Keratinocyte (primary cell): ENCODE measurements at regions not wholly inside any gene's neighbourhood (a gene's known extent, or its start where the extent isn't known, plus 50 kb on each side); places are given as distances from the start of the nearest gene placed in this dataset.

Experiments
- DNase-seq: peaks from one replicate; pipeline ENCODE4 v3.0.0-alpha.2; 2011; ENCODE audit warnings: low read depth, missing footprints, low spot score
- FAIRE-seq: peaks from 2 replicates; lab custom pipeline; 2011; peaks lifted over from hg19 to GRCh38; lab: Jason Lieb, UNC
- H2AFZ ChIP-seq: 2 replicates; pipeline ENCODE4 v1.6.0; 2012; ENCODE audit warnings: low read length, control low read depth, inconsistent platforms; ENCODE audit not compliant: control insufficient read depth
- H3K27ac ChIP-seq: 2 replicates; pipeline ENCODE4 v1.5.1; 2011; ENCODE audit warnings: low read length; ENCODE audit not compliant: control insufficient read depth, insufficient read depth
- H3K27me3 ChIP-seq: 3 replicates; pipeline ENCODE4 v1.6.0; 2011; ENCODE audit warnings: low read length; ENCODE audit not compliant: control insufficient read depth, insufficient read depth; ENCODE audit errors: extremely low read depth
- H3K36me3 ChIP-seq, 2 experiments: 2 replicates in 1 of 2; 3 replicates in 1 of 2; pipeline ENCODE4 v1.5.1; 2011; ENCODE audit warnings: low read length in 2 of 2, mild to moderate bottlenecking in 1 of 2; ENCODE audit not compliant: control insufficient read depth in 2 of 2, insufficient read depth in 2 of 2; ENCODE audit errors: extremely low read depth in 1 of 2
- H3K4me1 ChIP-seq: 3 replicates; pipeline ENCODE4 v1.5.1; 2011; ENCODE audit warnings: low read length; ENCODE audit not compliant: control insufficient read depth, insufficient read depth; ENCODE audit errors: extremely low read depth
- H3K4me2 ChIP-seq: 3 replicates; pipeline ENCODE4 v1.6.0; 2011; ENCODE audit warnings: low read depth, low read length; ENCODE audit not compliant: control insufficient read depth, insufficient read depth; ENCODE audit errors: extremely low read depth
- H3K4me3 ChIP-seq, 3 experiments: fragments of 200-600 bp in 1 of 3; sonication (generic) in 1 of 3; 2 replicates in 2 of 3; 3 replicates in 1 of 3; pipeline ENCODE4 v1.5.1; 2011 to 2016; ENCODE audit warnings: low read length in 3 of 3, mild to moderate bottlenecking in 3 of 3, control low read depth in 2 of 3, inconsistent platforms in 1 of 3, low read depth in 1 of 3, mixed read lengths in 1 of 3, mixed run types in 1 of 3, moderate library complexity in 1 of 3; ENCODE audit not compliant: control insufficient read depth in 2 of 3, insufficient read depth in 2 of 3; ENCODE audit errors: extremely low read depth in 1 of 3
- H3K79me2 ChIP-seq: 2 replicates; pipeline ENCODE4 v1.6.0; 2012; ENCODE audit warnings: low read length; ENCODE audit not compliant: control insufficient read depth, insufficient read depth
- H3K9ac ChIP-seq: 3 replicates; pipeline ENCODE4 v1.6.0; 2011; ENCODE audit warnings: low read length; ENCODE audit not compliant: control insufficient read depth, insufficient read depth; ENCODE audit errors: extremely low read depth
- H3K9me1 ChIP-seq: 3 replicates; pipeline ENCODE4 v1.6.0; 2011; ENCODE audit warnings: low read length; ENCODE audit not compliant: control insufficient read depth, insufficient read depth; ENCODE audit errors: extremely low read depth
- H3K9me3 ChIP-seq: 2 replicates; pipeline ENCODE4 v1.5.1; 2012; ENCODE audit warnings: low read depth, low read length; ENCODE audit not compliant: control insufficient read depth
- H4K20me1 ChIP-seq: 3 replicates; pipeline ENCODE4 v1.6.0; 2011; ENCODE audit warnings: low read length; ENCODE audit not compliant: control insufficient read depth, insufficient read depth; ENCODE audit errors: extremely low read depth
- CTCF ChIP-seq, 3 experiments: IDR thresholded peaks in 1 of 3; conservative IDR thresholded peaks in 1 of 3; optimal IDR thresholded peaks in 1 of 3; 2 replicates in 2 of 3; 3 replicates in 1 of 3; pipeline versions ENCODE3 to v1.5.1; 2011; ENCODE audit warnings: low read length in 3 of 3, mild to moderate bottlenecking in 3 of 3, moderate library complexity in 2 of 3, control low read depth in 1 of 3, inconsistent platforms in 1 of 3; ENCODE audit not compliant: insufficient read depth in 2 of 3; ENCODE audit errors: extremely low read depth in 1 of 3
- EZH2 ChIP-seq: IDR thresholded peaks from one replicate; pipeline ENCODE4 v1.6.1; 2012; ENCODE audit warnings: inconsistent platforms, mild to moderate bottlenecking, low read length, moderate library complexity
- dilution Hi-C: fragments of 300-500 bp; cut with MboI; formaldehyde crosslinking; loops from one replicate; pipeline ENCODE4 v1.7.0; 2020; ENCODE audit warnings: low sequenced_read_pairs; ENCODE audit not compliant: extremely low pct_ligation_motif_present

DNA sequence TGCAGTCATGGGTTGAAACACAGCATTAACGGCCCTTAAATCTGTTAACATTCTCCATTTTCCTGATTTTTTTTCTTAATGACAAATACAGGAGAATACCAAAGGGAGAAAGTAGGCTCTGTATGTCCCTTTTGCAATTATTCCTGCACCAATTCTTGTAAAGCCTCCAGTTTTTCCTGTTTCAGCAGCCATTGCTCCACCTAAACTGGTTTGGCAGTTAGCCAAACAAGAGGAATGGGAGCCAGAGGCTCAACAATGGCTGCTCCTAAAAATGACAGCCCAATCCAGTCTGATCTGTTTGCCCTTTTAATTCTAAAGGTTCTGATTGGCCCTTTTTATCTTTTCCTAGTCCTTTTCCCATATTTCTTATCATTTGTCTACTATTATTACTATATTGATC lies 284.2 kb upstream of the SGK1 start:
- no peak overlapping the region for H3K4me3 ChIP-seq
- FAIRE-seq: no peak
- dilution Hi-C loops: no loop called here
- no peaks in the 10 kb centered on the region for H4K20me1 ChIP-seq
- no peaks in the 10 kb centered on the region for H3K27me3 ChIP-seq
- H2AFZ ChIP-seq: no peak overlapping the region
- H3K4me1 ChIP-seq: no peaks in the 10 kb centered on the region
- H3K79me2 ChIP-seq: no peaks in the 10 kb centered on the region
- H3K4me2 ChIP-seq: no peak overlapping the region
- H3K9ac ChIP-seq: no peak overlapping the region
- H3K9me3 ChIP-seq: peaks cover 4% of the 10 kb centered on the region
- no peaks in the 10 kb centered on the region for H3K9me1 ChIP-seq
- no peaks in the 10 kb centered on the region for H3K36me3 ChIP-seq
- DNase-seq: no peak
- no peak overlapping the region for H3K27ac ChIP-seq
- no peak for TF ChIP-seq CTCF (optimal IDR thresholded peaks at IDR 0.05 in 1 of 3, IDR thresholded peaks at IDR 0.05 in 1 of 3, conservative IDR thresholded peaks at IDR 0.05 in 1 of 3; ENCODE audit: extremely low read depth in 1 of 3, insufficient read depth in 2 of 3, low read length in 3 of 3)
- TF ChIP-seq EZH2: no peak

GRCh38 chr6:134600671-134601070 lies 282.8 kb upstream of the SGK1 start:
- no peak overlapping the region for H3K27ac ChIP-seq
- H3K9ac ChIP-seq: no peak overlapping the region
- DNase-seq (no peak), FAIRE-seq (no peak)
- no peaks in the 10 kb centered on the region for H4K20me1 ChIP-seq
- no peaks in the 10 kb centered on the region for H3K4me1 ChIP-seq
- H3K4me2 ChIP-seq: no peak overlapping the region
- no peak overlapping the region for H2AFZ ChIP-seq
- no peaks in the 10 kb centered on the region for H3K27me3 ChIP-seq
- TF ChIP-seq CTCF (optimal IDR thresholded peaks at IDR 0.05 in 1 of 3, IDR thresholded peaks at IDR 0.05 in 1 of 3, conservative IDR thresholded peaks at IDR 0.05 in 1 of 3; ENCODE audit: extremely low read depth in 1 of 3, insufficient read depth in 2 of 3, low read length in 3 of 3) (no peak), EZH2 (no peak)
- dilution Hi-C loops: no loop called here
- no peaks in the 10 kb centered on the region for H3K9me1 ChIP-seq
- no peaks in the 10 kb centered on the region for H3K79me2 ChIP-seq
- H3K4me3 ChIP-seq: no peak overlapping the region
- H3K9me3 ChIP-seq: peaks cover 4% of the 10 kb centered on the region
- no peaks in the 10 kb centered on the region for H3K36me3 ChIP-seq
